Esophagus (tissue), 2 donors: ENCODE measurements at regions not wholly inside any gene's neighbourhood (a gene's known extent, or its start where the extent isn't known, plus 50 kb on each side); places are given as distances from the start of the nearest gene placed in this dataset.
"Not testable (repeated sequence)": the region's sequence is repeated elsewhere in the genome, so short reads cannot be mapped to it uniquely, and the experiment has no call there.

ENCODE experiments used
- H3K27ac ChIP-seq, 2 donors: one replicate each; pipeline ENCODE4 v1.5.1; 2013; ENCODE audit warnings: low read depth in 2 of 2, mild to moderate bottlenecking in 2 of 2, inconsistent platforms in 1 of 2, low read length in 1 of 2, moderate library complexity in 1 of 2
- H3K27me3 ChIP-seq, 2 donors: one replicate each; pipeline ENCODE4 v1.6.1; 2013; ENCODE audit warnings: low read length in 2 of 2, control low read depth in 1 of 2, mild to moderate bottlenecking in 1 of 2; ENCODE audit not compliant: insufficient read depth in 2 of 2, control insufficient read depth in 1 of 2
- H3K36me3 ChIP-seq, 2 donors: one replicate each; pipeline ENCODE4 v1.6.1; 2013; ENCODE audit warnings: low read length in 1 of 2; ENCODE audit not compliant: control insufficient read depth in 2 of 2, insufficient read depth in 2 of 2
- H3K4me1 ChIP-seq, 2 donors: one replicate each; pipeline ENCODE4 v1.6.1; 2013; ENCODE audit warnings: low read length in 1 of 2; ENCODE audit not compliant: control insufficient read depth in 2 of 2, insufficient read depth in 2 of 2
- H3K4me3 ChIP-seq, 2 donors: one replicate each; pipeline ENCODE4 v1.5.1; 2013; ENCODE audit warnings: low read length in 2 of 2, mild to moderate bottlenecking in 2 of 2, low read depth in 1 of 2, moderate library complexity in 1 of 2
- H3K9me3 ChIP-seq, 2 donors: one replicate each; pipeline ENCODE4 v1.6.1; 2013; ENCODE audit warnings: mild to moderate bottlenecking in 2 of 2, low read depth in 1 of 2, low read length in 1 of 2, moderate library complexity in 1 of 2; ENCODE audit not compliant: control insufficient read depth in 2 of 2, insufficient read depth in 1 of 2
- WGBS, 2 donors: extraction: QIAGEN DNeasy Blood & Tissue Kit; methylation state at CpG; one replicate each; pipeline ENCODE4 v1.1.7; 2013; 5-methylcytosine and 5-hydroxymethylcytosine counted together
- donor health status: healthy with polysubstance abuse.
- donor health status: Bipolar disorder and iron deficiency.

DNA sequence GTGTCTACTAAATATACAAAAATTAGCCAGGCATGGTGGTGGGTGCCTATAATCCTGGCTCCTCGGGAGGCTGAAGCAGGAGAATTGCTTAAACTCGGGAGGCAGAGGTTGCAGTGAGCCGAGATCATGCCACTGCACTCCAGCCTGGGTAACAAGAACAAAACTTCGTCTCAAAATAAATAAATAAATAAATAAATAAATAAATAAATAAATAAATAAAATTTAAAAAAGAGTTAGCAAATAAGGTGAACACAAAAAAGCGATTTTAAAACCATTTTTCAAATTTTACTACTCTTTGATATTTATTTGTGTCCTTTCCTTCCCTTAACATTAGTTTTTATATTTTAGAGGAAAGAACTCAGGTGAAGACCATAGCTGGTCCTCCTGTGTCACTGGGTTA is 453.3 kb downstream of the ZNF536 start:
- H3K4me3 ChIP-seq, H3K27me3 ChIP-seq, H3K9me3 ChIP-seq, H3K4me1 ChIP-seq, H3K27ac ChIP-seq, H3K36me3 ChIP-seq: not testable (repeated sequence)
- WGBS, 2 donors: 82 to 92% methylated on average over 5 of the region's 5 CpGs

GRCh38 chr19:30824809-30825208 is 452.6 kb downstream of the ZNF536 start:
- no peaks in the 10 kb centered on the region for H3K27me3 ChIP-seq
- H3K4me1 ChIP-seq: no peaks in the 10 kb centered on the region
- H3K36me3 ChIP-seq: no peaks in the 10 kb centered on the region
- 83 to 96% methylated on average over 2 of the region's 2 CpGs for WGBS, 2 donors
- peaks cover 0 to 2% of the 10 kb centered on the region in 2 donors for H3K9me3 ChIP-seq
- no peak overlapping the region for H3K27ac ChIP-seq
- H3K4me3 ChIP-seq: no peak overlapping the region

DNA sequence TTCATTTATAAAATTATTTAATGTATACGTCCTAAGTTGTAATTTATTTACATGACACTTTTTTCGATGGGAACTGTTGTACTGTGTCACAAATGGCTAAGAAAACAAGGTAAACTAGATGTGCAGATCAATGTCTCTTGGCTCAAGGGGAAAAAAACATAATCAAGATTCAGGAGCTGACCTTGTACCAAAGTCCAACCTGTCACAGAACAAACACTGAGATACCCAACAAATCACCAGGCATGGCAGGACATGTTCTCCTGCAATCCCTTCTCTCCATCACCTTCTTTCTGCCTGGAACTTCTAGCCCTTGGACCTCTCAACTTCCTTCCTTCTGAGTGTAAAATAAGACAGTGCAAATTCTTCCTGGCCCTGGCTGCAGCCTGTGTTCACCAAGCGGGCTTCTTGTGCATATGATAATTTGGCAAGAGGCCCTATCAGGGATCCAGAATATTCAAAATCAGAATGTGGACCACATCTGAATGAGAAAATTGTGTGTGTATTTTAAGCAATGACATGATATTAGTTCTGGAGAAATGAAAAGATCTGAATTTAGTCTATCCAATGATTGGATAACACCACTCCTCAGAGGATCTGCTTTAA is 445.9 kb downstream of the ZNF536 start:
- no peaks in the 10 kb centered on the region for H3K27me3 ChIP-seq
- WGBS, 2 donors: 69 to 80% methylated on average over 3 of the region's 3 CpGs
- no peaks in the 10 kb centered on the region for H3K36me3 ChIP-seq
- no peak overlapping the region for H3K4me3 ChIP-seq
- H3K9me3 ChIP-seq: peaks cover 2% of the 10 kb centered on the region in 2 donors
- no peak overlapping the region for H3K27ac ChIP-seq
- H3K4me1 ChIP-seq: no peaks in the 10 kb centered on the region

GRCh38 chr19:30817197-30817596 is 445.0 kb downstream of the ZNF536 start:
- Histone ChIP-seq H3K27me3 (no peaks in the 10 kb centered on the region), H3K4me1 (no peaks in the 10 kb centered on the region), H3K27ac (no peak overlapping the region), H3K9me3 (peaks cover 2% of the 10 kb centered on the region in 2 donors), H3K4me3 (no peak overlapping the region), H3K36me3 (no peaks in the 10 kb centered on the region)
- WGBS, 2 donors: 85 to 86% methylated on average over 12 of the region's 12 CpGs

GRCh38 chr19:30815889-30816580 is 443.9 kb downstream of the ZNF536 start:
- Histone ChIP-seq H3K4me3 (no peak overlapping the region), H3K27me3 (no peaks in the 10 kb centered on the region), H3K4me1 (no peaks in the 10 kb centered on the region)

DNA sequence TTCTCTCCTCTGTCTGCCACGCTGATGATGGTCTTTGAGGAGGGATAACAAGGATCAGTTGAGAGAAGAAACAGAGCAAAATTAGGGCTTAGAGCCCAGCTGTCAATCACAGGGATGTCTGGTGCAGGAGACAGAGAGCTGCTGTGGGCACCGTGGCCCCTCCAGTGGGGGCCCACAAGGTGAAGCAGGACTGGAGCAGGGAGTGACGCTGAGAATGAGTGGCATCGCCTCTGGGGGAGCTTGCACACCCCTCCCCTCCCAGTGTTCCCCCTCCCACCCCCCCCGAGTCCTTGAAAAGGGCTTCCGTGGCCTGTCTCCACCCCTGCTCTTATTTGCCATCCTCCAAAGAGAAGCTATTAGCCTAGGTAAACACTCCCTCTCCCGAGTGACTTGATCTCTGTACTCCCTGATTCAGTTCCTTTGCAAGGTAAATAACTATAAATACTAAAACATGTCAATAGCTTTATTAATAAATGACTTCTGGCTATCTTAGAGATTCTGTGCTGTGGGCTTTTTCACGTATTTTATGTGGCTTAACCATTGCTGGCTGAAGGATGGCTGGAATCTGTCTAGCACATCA is 440.0 kb downstream of the ZNF536 start:
- peaks cover 2 to 7% of the 10 kb centered on the region in 2 donors for H3K9me3 ChIP-seq
- no peaks in the 10 kb centered on the region for H3K4me1 ChIP-seq
- no peak overlapping the region for H3K27ac ChIP-seq
- no peak overlapping the region for H3K4me3 ChIP-seq
- H3K27me3 ChIP-seq: no peaks in the 10 kb centered on the region
- no peaks in the 10 kb centered on the region for H3K36me3 ChIP-seq
- 33 to 43% methylated on average over 8 of the region's 8 CpGs for WGBS, 2 donors

More at GRCh38 chr19:30815889-30816580, 443.9 kb downstream of the ZNF536 start:
- Histone ChIP-seq H3K9me3 (peaks cover 2 to 5% of the 10 kb centered on the region in 2 donors), H3K36me3 (no peaks in the 10 kb centered on the region), H3K27ac (no peak overlapping the region)

GRCh38 chr19:30811397-30812098 is 439.4 kb downstream of the ZNF536 start:
- 74 to 80% methylated on average over 10 of the region's 10 CpGs for WGBS, 2 donors
- H3K27me3 ChIP-seq: no peaks in the 10 kb centered on the region
- no peak overlapping the region for H3K27ac ChIP-seq
- no peaks in the 10 kb centered on the region for H3K36me3 ChIP-seq
- H3K4me3 ChIP-seq: no peak overlapping the region
- peaks cover 0 to 7% of the 10 kb centered on the region in 2 donors for H3K9me3 ChIP-seq
- H3K4me1 ChIP-seq: no peaks in the 10 kb centered on the region

DNA sequence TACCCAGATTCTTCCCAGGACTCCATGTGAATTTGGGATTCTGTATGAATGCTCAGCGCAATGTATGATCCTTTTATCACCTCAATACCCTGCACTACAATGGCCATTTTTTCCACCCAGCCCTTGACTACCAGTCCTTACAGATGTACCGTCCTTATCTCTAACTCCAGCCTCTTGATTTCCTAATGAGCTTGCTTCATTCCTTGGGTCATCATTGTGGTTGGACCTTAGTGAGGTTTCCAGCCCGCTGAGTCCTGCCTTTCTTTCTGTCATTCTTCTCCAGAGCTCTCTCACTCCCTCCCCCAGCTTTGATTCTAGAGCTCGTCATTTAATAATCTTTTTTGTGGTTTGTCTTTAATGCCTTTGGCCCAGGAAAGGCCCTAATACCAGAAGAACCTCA is 438.5 kb downstream of the ZNF536 start:
- no peaks in the 10 kb centered on the region for H3K36me3 ChIP-seq
- H3K27ac ChIP-seq: no peak overlapping the region
- H3K4me1 ChIP-seq: no peaks in the 10 kb centered on the region
- peaks cover 0 to 7% of the 10 kb centered on the region in 2 donors for H3K9me3 ChIP-seq
- no peak overlapping the region for H3K4me3 ChIP-seq
- 63 to 74% methylated on average over 4 of the region's 4 CpGs for WGBS, 2 donors
- no peaks in the 10 kb centered on the region for H3K27me3 ChIP-seq

- H3K9me3 ChIP-seq: peaks cover 0 to 5% of the 10 kb centered on the region in 2 donors
- H3K4me3 ChIP-seq: no peak overlapping the region
- 58 to 66% methylated on average over 3 of the region's 3 CpGs for WGBS, 2 donors
- no peak overlapping the region for H3K27ac ChIP-seq
- no peaks in the 10 kb centered on the region for H3K36me3 ChIP-seq
- H3K4me1 ChIP-seq: no peaks in the 10 kb centered on the region
- no peaks in the 10 kb centered on the region for H3K27me3 ChIP-seq
These were observed 435.1 kb downstream of the ZNF536 start for GRCh38 chr19:30807278-30807677.
